RWPE2 (cell line): ENCODE measurements at regions not wholly inside any gene's neighbourhood (a gene's known extent, or its start where the extent isn't known, plus 50 kb on each side); places are given as distances from the start of the nearest gene placed in this dataset.

Source experiments
- ATAC-seq: fragments of 200-7000 bp; cut with Tn5 transposase; 3 replicates; pipeline ENCODE4 v1.9.1; 2021; ENCODE audit warnings: low read depth
- DNase-seq: peaks from one replicate; pipeline ENCODE4 v3.0.0-alpha.2; 2020; ENCODE audit warnings: low spot score
- H3K27ac ChIP-seq: fragments of 450-650 bp; 2 replicates; pipeline ENCODE4 v1.5.1; 2017; ENCODE audit warnings: mild to moderate bottlenecking; ENCODE audit not compliant: poor library complexity, severe bottlenecking
- H3K27me3 ChIP-seq: fragments of 250-450 bp; sonication (Bioruptor Pico); 2 replicates; pipeline ENCODE4 v1.5.1; 2021; ENCODE audit warnings: mild to moderate bottlenecking, moderate library complexity; ENCODE audit not compliant: insufficient read depth, poor library complexity, severe bottlenecking
- H3K36me3 ChIP-seq: fragments of 250-450 bp; sonication (Bioruptor Pico); 2 replicates; pipeline ENCODE4 v1.5.1; 2020; ENCODE audit warnings: low read depth, mild to moderate bottlenecking, moderate library complexity
- H3K4me1 ChIP-seq: fragments of 250-450 bp; sonication (Bioruptor Pico); 2 replicates; pipeline ENCODE4 v1.5.1; 2021; ENCODE audit warnings: mild to moderate bottlenecking, moderate library complexity; ENCODE audit not compliant: insufficient read depth, poor library complexity, severe bottlenecking
- H3K4me3 ChIP-seq: fragments of 250-450 bp; sonication (Bioruptor Pico); 2 replicates; pipeline ENCODE4 v1.5.1; 2021; ENCODE audit warnings: mild to moderate bottlenecking, moderate library complexity; ENCODE audit not compliant: severe bottlenecking
- H3K9me3 ChIP-seq: fragments of 250-450 bp; sonication (Bioruptor Pico); 2 replicates; pipeline ENCODE4 v1.5.1; 2021; ENCODE audit warnings: mild to moderate bottlenecking, moderate library complexity; ENCODE audit not compliant: severe bottlenecking
- CTCF ChIP-seq: fragments of 450-650 bp; IDR thresholded peaks from one replicate; pipeline ENCODE4 v1.5.1; 2017; ENCODE audit warnings: mild to moderate bottlenecking, moderate library complexity; ENCODE audit not compliant: poor library complexity, severe bottlenecking

GRCh38 chr22:27308513-27308912, 493.0 kb downstream of the MN1 start:
- H3K27me3 ChIP-seq: no peaks in the 10 kb centered on the region
- no peaks in the 10 kb centered on the region for H3K4me1 ChIP-seq
- no peak for TF ChIP-seq CTCF
- no peak for DNase-seq
- no peak for ATAC-seq
- no peak overlapping the region for H3K4me3 ChIP-seq
- H3K9me3 ChIP-seq: no peaks in the 10 kb centered on the region
- no peak overlapping the region for H3K27ac ChIP-seq
- no peaks in the 10 kb centered on the region for H3K36me3 ChIP-seq

- Histone ChIP-seq H3K36me3 (no peaks in the 10 kb centered on the region), H3K27me3 (no peaks in the 10 kb centered on the region), H3K4me3 (no peak overlapping the region), H3K27ac (no peak overlapping the region), H3K9me3 (no peaks in the 10 kb centered on the region), H3K4me1 (no peaks in the 10 kb centered on the region)
- DNase-seq: no peak
- ATAC-seq: no peak
- no peak for TF ChIP-seq CTCF
Measured at GRCh38 chr22:27309697-27310096, 491.9 kb downstream of the MN1 start.

GRCh38 chr22:27310966-27311697, 490.4 kb downstream of the MN1 start:
- ATAC-seq (no peak), DNase-seq (no peak)
- no peak overlapping the region for H3K27ac ChIP-seq
- no peaks in the 10 kb centered on the region for H3K4me1 ChIP-seq
- H3K4me3 ChIP-seq: no peak overlapping the region
- no peaks in the 10 kb centered on the region for H3K27me3 ChIP-seq
- H3K9me3 ChIP-seq: no peaks in the 10 kb centered on the region
- H3K36me3 ChIP-seq: no peaks in the 10 kb centered on the region
- TF ChIP-seq CTCF: no peak

- Histone ChIP-seq H3K27ac (no peak overlapping the region), H3K4me1 (no peaks in the 10 kb centered on the region), H3K36me3 (no peaks in the 10 kb centered on the region), H3K27me3 (peaks cover under 1% of the 10 kb centered on the region), H3K9me3 (no peaks in the 10 kb centered on the region), H3K4me3 (no peak overlapping the region)
- TF ChIP-seq CTCF: no peak
- no peak for DNase-seq
- no peak for ATAC-seq
Measured at GRCh38 chr22:27311698-27312550, 489.6 kb downstream of the MN1 start.

GRCh38 chr22:27312565-27312964, 489.0 kb downstream of the MN1 start:
- ATAC-seq: no peak
- peaks cover 3% of the 10 kb centered on the region for H3K27me3 ChIP-seq
- H3K36me3 ChIP-seq: no peaks in the 10 kb centered on the region
- TF ChIP-seq CTCF: no peak
- H3K4me3 ChIP-seq: no peak overlapping the region
- no peak overlapping the region for H3K27ac ChIP-seq
- H3K9me3 ChIP-seq: no peaks in the 10 kb centered on the region
- no peaks in the 10 kb centered on the region for H3K4me1 ChIP-seq
- no peak for DNase-seq
